Upper lobe of left lung (tissue), 4 donors: ENCODE measurements at regions not wholly inside any gene's neighbourhood (a gene's known extent, or its start where the extent isn't known, plus 50 kb on each side); places are given as distances from the start of the nearest gene placed in this dataset.

ENCODE experiments used
- POLR2A ChIP-seq, 4 donors: fragments of 450-650 bp; IDR thresholded peaks; one replicate each; pipeline ENCODE4 v1.5.1; 2016 to 2017; ENCODE audit warnings: antibody characterized with exemption in 4 of 4, mild to moderate bottlenecking in 2 of 4
- TF ChIP-seq, protein P1 (sequence below), 6 experiments: fragments of 450-650 bp in 4 of 6; fragments of 200-600 bp in 2 of 6; sonication (generic) in 2 of 6; IDR thresholded peaks; one replicate each; pipeline ENCODE4 v1.5.1; 2016 to 2019; ENCODE audit warnings: antibody characterized with exemption in 6 of 6

DNA sequence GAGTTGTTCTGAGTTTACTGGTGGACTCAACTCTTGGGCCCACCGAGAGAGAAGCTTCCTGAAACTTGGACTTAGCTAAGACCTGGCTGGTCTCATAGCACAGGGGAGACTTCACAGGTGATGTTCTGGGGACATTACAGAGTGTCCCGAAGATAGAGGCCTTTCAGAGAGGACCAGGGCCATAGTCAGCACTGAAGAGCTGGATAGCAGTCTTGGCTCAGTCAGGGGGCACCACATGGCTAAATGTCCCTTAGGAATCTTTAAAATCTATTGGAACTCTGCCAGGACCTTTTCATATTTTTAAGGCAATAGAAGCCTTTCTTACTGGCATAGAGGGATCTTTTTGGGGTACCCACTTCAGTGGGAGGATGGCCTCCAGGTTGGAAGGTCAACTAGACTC lies 59.8 kb upstream of the CPLX2 start:
- no peak for TF ChIP-seq POLR2A (IDR thresholded peaks at IDR 0.05)
- TF ChIP-seq, protein P1, sequence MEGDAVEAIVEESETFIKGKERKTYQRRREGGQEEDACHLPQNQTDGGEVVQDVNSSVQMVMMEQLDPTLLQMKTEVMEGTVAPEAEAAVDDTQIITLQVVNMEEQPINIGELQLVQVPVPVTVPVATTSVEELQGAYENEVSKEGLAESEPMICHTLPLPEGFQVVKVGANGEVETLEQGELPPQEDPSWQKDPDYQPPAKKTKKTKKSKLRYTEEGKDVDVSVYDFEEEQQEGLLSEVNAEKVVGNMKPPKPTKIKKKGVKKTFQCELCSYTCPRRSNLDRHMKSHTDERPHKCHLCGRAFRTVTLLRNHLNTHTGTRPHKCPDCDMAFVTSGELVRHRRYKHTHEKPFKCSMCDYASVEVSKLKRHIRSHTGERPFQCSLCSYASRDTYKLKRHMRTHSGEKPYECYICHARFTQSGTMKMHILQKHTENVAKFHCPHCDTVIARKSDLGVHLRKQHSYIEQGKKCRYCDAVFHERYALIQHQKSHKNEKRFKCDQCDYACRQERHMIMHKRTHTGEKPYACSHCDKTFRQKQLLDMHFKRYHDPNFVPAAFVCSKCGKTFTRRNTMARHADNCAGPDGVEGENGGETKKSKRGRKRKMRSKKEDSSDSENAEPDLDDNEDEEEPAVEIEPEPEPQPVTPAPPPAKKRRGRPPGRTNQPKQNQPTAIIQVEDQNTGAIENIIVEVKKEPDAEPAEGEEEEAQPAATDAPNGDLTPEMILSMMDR (IDR thresholded peaks at IDR 0.05): no peak
